ENCODE measurements at regions not wholly inside any gene's neighbourhood (a gene's known extent, or its start where the extent isn't known, plus 50 kb on each side); places are given as distances from the start of the nearest gene placed in this dataset.

GRCh38 chr4:124918559-124919122 lies 206.1 kb upstream of the ANKRD50 start:
- peaks cover 0 to 2% (median 0%) of the 10 kb centered on the region in 3 donors for H3K27me3 Mint-ChIP-seq (ENCODE audit: low read depth in 3 of 3)
- H2AFZ ChIP-seq (ENCODE audit: insufficient read depth, low read depth, low read length, poor library complexity, severe bottlenecking), result no peak overlapping the region
- no peak overlapping the region for H3K4me3 Mint-ChIP-seq
- H4K20me1 ChIP-seq (ENCODE audit: insufficient read depth, low read length), result no peaks in the 10 kb centered on the region
- DNase-seq, result no peak
- no peaks in the 10 kb centered on the region for H3K36me3 ChIP-seq (replicated peaks in 1 of 2; ENCODE audit: control insufficient read depth in 1 of 2, insufficient read depth in 2 of 2, low read length in 2 of 2)
- H3K9ac ChIP-seq (ENCODE audit: insufficient read depth, low read length, poor library complexity, severe bottlenecking), result no peak overlapping the region
- no peak for TF ChIP-seq CTCF (IDR thresholded peaks at IDR 0.05)
- H3K79me2 ChIP-seq (ENCODE audit: insufficient read depth, low read length), result no peaks in the 10 kb centered on the region
- intact Hi-C loops (cut with micrococcal nuclease), result no loop called here
- no peaks in the 10 kb centered on the region for H3K36me3 Mint-ChIP-seq
- H3K4me3 ChIP-seq (replicated peaks in 1 of 3; ENCODE audit: low read depth in 2 of 3, low read length in 3 of 3), result no peak overlapping the region
- 90% methylated on average over 2 of the region's 3 CpGs for WGBS (ENCODE audit: insufficient coverage)
- H3K9me3 ChIP-seq (replicated peaks in 1 of 2; ENCODE audit: control insufficient read depth in 1 of 2, insufficient read depth in 1 of 2, low read length in 2 of 2), result peaks cover 0 to 4% of the 10 kb centered on the region in 2 donors
- H3K27ac ChIP-seq (ENCODE audit: low read depth in 1 of 2, low read length in 2 of 2), result no peak overlapping the region
- H3K4me2 ChIP-seq (replicated peaks; ENCODE audit: extremely low read depth, low read length, poor library complexity, severe bottlenecking), result no peak overlapping the region
- H3K27me3 ChIP-seq (ENCODE audit: control insufficient read depth in 2 of 2, insufficient read depth in 2 of 2, low read length in 2 of 2), result no peaks in the 10 kb centered on the region
- H3K4me1 Mint-ChIP-seq, result no peaks in the 10 kb centered on the region
- H3K9me3 Mint-ChIP-seq, result peaks cover 0 to 16% (median 3%) of the 10 kb centered on the region in 7 donors
- H3K4me1 ChIP-seq (ENCODE audit: control insufficient read depth in 1 of 2, insufficient read depth in 2 of 2, low read length in 2 of 2), result no peaks in the 10 kb centered on the region
- no peak overlapping the region for H3K27ac Mint-ChIP-seq

- no peaks in the 10 kb centered on the region for H4K20me1 ChIP-seq (ENCODE audit: insufficient read depth, low read length)
- H3K4me1 ChIP-seq (ENCODE audit: control insufficient read depth in 1 of 2, insufficient read depth in 2 of 2, low read length in 2 of 2), result no peaks in the 10 kb centered on the region
- H2AFZ ChIP-seq (ENCODE audit: insufficient read depth, low read depth, low read length, poor library complexity, severe bottlenecking), result no peak overlapping the region
- WGBS (ENCODE audit: insufficient coverage), result no CpG with 5 or more reads among the region's 1 CpG
- intact Hi-C loops (cut with micrococcal nuclease), result no loop called here
- peaks cover 0 to 21% (median 12%) of the 10 kb centered on the region in 7 donors for H3K9me3 Mint-ChIP-seq
- no peak overlapping the region for H3K27ac ChIP-seq (ENCODE audit: low read depth in 1 of 2, low read length in 2 of 2)
- DNase-seq, result no peak
- no peaks in the 10 kb centered on the region for H3K4me1 Mint-ChIP-seq
- H3K36me3 Mint-ChIP-seq, result no peaks in the 10 kb centered on the region
- H3K27me3 Mint-ChIP-seq (ENCODE audit: low read depth in 3 of 3), result peaks cover 0 to 2% (median 0%) of the 10 kb centered on the region in 3 donors
- H3K9ac ChIP-seq (ENCODE audit: insufficient read depth, low read length, poor library complexity, severe bottlenecking), result no peak overlapping the region
- no peak overlapping the region for H3K4me2 ChIP-seq (replicated peaks; ENCODE audit: extremely low read depth, low read length, poor library complexity, severe bottlenecking)
- no peak for TF ChIP-seq CTCF (IDR thresholded peaks at IDR 0.05)
- no peak overlapping the region for H3K4me3 Mint-ChIP-seq
- H3K27ac Mint-ChIP-seq, result no peak overlapping the region
- H3K9me3 ChIP-seq (replicated peaks in 1 of 2; ENCODE audit: control insufficient read depth in 1 of 2, insufficient read depth in 1 of 2, low read length in 2 of 2), result peaks cover 10 to 15% of the 10 kb centered on the region in 2 donors
- no peak overlapping the region for H3K4me3 ChIP-seq (replicated peaks in 1 of 3; ENCODE audit: low read depth in 2 of 3, low read length in 3 of 3)
- H3K27me3 ChIP-seq (ENCODE audit: control insufficient read depth in 2 of 2, insufficient read depth in 2 of 2, low read length in 2 of 2), result no peaks in the 10 kb centered on the region
- H3K36me3 ChIP-seq (replicated peaks in 1 of 2; ENCODE audit: control insufficient read depth in 1 of 2, insufficient read depth in 2 of 2, low read length in 2 of 2), result no peaks in the 10 kb centered on the region
- H3K79me2 ChIP-seq (ENCODE audit: insufficient read depth, low read length), result no peaks in the 10 kb centered on the region
These were observed 202.5 kb upstream of the ANKRD50 start for GRCh38 chr4:124915073-124915472.
